Panc1 (cell line): ENCODE measurements at regions not wholly inside any gene's neighbourhood (a gene's known extent, or its start where the extent isn't known, plus 50 kb on each side); places are given as distances from the start of the nearest gene placed in this dataset.

Experiments
- POLR2AphosphoS5 ChIP-seq: IDR thresholded peaks from 2 replicates; pipeline ENCODE4 v1.6.1; 2012; ENCODE audit warnings: mild to moderate bottlenecking, low read depth, low read length, moderate library complexity
- SIN3A ChIP-seq: IDR thresholded peaks from 2 replicates; pipeline ENCODE4 v1.6.1; 2012; ENCODE audit warnings: low read depth, mild to moderate bottlenecking, low read length, moderate library complexity, borderline replicate concordance; ENCODE audit not compliant: insufficient read depth
- TCF7L2 ChIP-seq: IDR thresholded peaks from 2 replicates; pipeline ENCODE4 v1.6.1; 2011; ENCODE audit warnings: mild to moderate bottlenecking, low read depth, low read length, inconsistent platforms
- TF ChIP-seq, protein P1 (sequence below): fragments of 450-650 bp; IDR thresholded peaks from 2 replicates; pipeline ENCODE4 v1.5.1; 2017; ENCODE audit warnings: mild to moderate bottlenecking
- TF ChIP-seq, protein P2 (sequence below), 2 experiments: IDR thresholded peaks; 2 replicates each; pipeline ENCODE4 v1.6.1; 2011 to 2012; ENCODE audit warnings: low read depth in 2 of 2, control low read depth in 1 of 2, low read length in 1 of 2, mild to moderate bottlenecking in 1 of 2, moderate library complexity in 1 of 2; ENCODE audit not compliant: insufficient read depth in 1 of 2

DNA sequence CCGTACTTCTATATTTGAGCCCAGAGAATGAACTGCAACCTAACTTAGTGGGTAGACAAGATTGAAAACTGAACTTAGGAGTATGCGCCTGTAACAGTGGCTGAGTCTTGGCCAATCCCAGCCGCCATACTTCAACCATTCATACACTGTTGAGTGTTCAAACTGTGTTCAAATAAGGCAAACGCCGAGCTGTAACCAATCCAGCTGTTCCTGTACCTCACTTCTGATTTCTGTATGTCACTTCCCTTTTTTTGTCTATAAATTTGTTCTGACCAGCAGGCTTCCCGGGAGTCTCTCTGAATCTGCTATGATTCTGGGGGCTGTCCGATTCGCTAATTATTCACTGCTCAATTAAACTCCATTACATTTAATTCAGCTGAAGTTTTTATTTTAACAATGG, 58.6 kb upstream of the TPM1 start:
- TF ChIP-seq, protein P1, sequence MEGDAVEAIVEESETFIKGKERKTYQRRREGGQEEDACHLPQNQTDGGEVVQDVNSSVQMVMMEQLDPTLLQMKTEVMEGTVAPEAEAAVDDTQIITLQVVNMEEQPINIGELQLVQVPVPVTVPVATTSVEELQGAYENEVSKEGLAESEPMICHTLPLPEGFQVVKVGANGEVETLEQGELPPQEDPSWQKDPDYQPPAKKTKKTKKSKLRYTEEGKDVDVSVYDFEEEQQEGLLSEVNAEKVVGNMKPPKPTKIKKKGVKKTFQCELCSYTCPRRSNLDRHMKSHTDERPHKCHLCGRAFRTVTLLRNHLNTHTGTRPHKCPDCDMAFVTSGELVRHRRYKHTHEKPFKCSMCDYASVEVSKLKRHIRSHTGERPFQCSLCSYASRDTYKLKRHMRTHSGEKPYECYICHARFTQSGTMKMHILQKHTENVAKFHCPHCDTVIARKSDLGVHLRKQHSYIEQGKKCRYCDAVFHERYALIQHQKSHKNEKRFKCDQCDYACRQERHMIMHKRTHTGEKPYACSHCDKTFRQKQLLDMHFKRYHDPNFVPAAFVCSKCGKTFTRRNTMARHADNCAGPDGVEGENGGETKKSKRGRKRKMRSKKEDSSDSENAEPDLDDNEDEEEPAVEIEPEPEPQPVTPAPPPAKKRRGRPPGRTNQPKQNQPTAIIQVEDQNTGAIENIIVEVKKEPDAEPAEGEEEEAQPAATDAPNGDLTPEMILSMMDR = no peak
- TF ChIP-seq POLR2AphosphoS5 (no peak), SIN3A (no peak), TCF7L2 (no peak)
- TF ChIP-seq, protein P2, sequence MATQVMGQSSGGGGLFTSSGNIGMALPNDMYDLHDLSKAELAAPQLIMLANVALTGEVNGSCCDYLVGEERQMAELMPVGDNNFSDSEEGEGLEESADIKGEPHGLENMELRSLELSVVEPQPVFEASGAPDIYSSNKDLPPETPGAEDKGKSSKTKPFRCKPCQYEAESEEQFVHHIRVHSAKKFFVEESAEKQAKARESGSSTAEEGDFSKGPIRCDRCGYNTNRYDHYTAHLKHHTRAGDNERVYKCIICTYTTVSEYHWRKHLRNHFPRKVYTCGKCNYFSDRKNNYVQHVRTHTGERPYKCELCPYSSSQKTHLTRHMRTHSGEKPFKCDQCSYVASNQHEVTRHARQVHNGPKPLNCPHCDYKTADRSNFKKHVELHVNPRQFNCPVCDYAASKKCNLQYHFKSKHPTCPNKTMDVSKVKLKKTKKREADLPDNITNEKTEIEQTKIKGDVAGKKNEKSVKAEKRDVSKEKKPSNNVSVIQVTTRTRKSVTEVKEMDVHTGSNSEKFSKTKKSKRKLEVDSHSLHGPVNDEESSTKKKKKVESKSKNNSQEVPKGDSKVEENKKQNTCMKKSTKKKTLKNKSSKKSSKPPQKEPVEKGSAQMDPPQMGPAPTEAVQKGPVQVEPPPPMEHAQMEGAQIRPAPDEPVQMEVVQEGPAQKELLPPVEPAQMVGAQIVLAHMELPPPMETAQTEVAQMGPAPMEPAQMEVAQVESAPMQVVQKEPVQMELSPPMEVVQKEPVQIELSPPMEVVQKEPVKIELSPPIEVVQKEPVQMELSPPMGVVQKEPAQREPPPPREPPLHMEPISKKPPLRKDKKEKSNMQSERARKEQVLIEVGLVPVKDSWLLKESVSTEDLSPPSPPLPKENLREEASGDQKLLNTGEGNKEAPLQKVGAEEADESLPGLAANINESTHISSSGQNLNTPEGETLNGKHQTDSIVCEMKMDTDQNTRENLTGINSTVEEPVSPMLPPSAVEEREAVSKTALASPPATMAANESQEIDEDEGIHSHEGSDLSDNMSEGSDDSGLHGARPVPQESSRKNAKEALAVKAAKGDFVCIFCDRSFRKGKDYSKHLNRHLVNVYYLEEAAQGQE (IDR thresholded peaks at IDR 0.05; ENCODE audit: insufficient read depth in 1 of 2, low read depth in 2 of 2, low read length in 1 of 2) = no peak
